ENCODE measurements at regions not wholly inside any gene's neighbourhood (a gene's known extent, or its start where the extent isn't known, plus 50 kb on each side); places are given as distances from the start of the nearest gene placed in this dataset.

- Histone ChIP-seq H3K27ac (ENCODE audit: extremely low read depth, low read depth, low read length) (no peak overlapping the region), H3K9me1 (ENCODE audit: control insufficient read depth, insufficient read depth, low read length) (no peaks in the 10 kb centered on the region), H3K79me2 (ENCODE audit: control insufficient read depth, insufficient read depth, low read length) (no peaks in the 10 kb centered on the region), H3K27me3 (ENCODE audit: control insufficient read depth in 2 of 2, insufficient read depth in 2 of 2, low read length in 2 of 2) (peaks cover 41 to 42% of the 10 kb centered on the region in 2 experiments), H3K9me3 (replicated peaks; ENCODE audit: control insufficient read depth, insufficient read depth, low read depth, low read length) (no peaks in the 10 kb centered on the region), H3K9ac (ENCODE audit: insufficient read depth in 1 of 2, low read depth in 2 of 2, low read length in 2 of 2) (no peak overlapping the region), H2AFZ (ENCODE audit: low read depth, low read length) (no peak overlapping the region), H3K36me3 (ENCODE audit: control insufficient read depth, insufficient read depth, low read length) (no peaks in the 10 kb centered on the region), H3K4me1 (replicated peaks in 1 of 2; ENCODE audit: control insufficient read depth in 2 of 2, insufficient read depth in 2 of 2, low read length in 2 of 2) (no peaks in the 10 kb centered on the region), H3K4me2 (ENCODE audit: insufficient read depth, low read length) (no peak overlapping the region), H3K4me3 (no peak overlapping the region), H4K20me1 (replicated peaks; ENCODE audit: control insufficient read depth, insufficient read depth, low read length) (no peaks in the 10 kb centered on the region)
- no peak for ATAC-seq
- in situ Hi-C loops (cut with MboI), result no loop called here
- 0% methylated on average over 3 of the region's 3 CpGs for WGBS (ENCODE audit: insufficient coverage, low coverage, missing lambda C conversion rate)
- DNase-seq (ENCODE audit: extremely low read depth in 1 of 4, low spot score in 3 of 4), result no peak
- intact Hi-C loops (cut with micrococcal nuclease), result no loop called here
- no peak for FAIRE-seq
- ChIA-PET CTCF (ENCODE audit: low intra/inter-chr PET ratio) (no interaction called here), POLR2A (no interaction called here)
- BruUV-seq (replicated peaks), result no TSS peak
- TF ChIP-seq DLX4 (CRISPR knock-in tag; IDR thresholded peaks at IDR 0.05) (no peak), OTX1 (CRISPR knock-in tag; IDR thresholded peaks at IDR 0.05) (no peak), EP400 (IDR thresholded peaks at IDR 0.05) (no peak), HMGXB4 (CRISPR knock-in tag; IDR thresholded peaks at IDR 0.05) (no peak), NFATC3 (IDR thresholded peaks at IDR 0.05) (no peak), ZBTB2 (IDR thresholded peaks at IDR 0.05) (no peak), E2F8 (IDR thresholded peaks at IDR 0.05; ENCODE audit: low read depth, partially characterized antibody) (no peak)
- TF ChIP-seq, protein P1, sequence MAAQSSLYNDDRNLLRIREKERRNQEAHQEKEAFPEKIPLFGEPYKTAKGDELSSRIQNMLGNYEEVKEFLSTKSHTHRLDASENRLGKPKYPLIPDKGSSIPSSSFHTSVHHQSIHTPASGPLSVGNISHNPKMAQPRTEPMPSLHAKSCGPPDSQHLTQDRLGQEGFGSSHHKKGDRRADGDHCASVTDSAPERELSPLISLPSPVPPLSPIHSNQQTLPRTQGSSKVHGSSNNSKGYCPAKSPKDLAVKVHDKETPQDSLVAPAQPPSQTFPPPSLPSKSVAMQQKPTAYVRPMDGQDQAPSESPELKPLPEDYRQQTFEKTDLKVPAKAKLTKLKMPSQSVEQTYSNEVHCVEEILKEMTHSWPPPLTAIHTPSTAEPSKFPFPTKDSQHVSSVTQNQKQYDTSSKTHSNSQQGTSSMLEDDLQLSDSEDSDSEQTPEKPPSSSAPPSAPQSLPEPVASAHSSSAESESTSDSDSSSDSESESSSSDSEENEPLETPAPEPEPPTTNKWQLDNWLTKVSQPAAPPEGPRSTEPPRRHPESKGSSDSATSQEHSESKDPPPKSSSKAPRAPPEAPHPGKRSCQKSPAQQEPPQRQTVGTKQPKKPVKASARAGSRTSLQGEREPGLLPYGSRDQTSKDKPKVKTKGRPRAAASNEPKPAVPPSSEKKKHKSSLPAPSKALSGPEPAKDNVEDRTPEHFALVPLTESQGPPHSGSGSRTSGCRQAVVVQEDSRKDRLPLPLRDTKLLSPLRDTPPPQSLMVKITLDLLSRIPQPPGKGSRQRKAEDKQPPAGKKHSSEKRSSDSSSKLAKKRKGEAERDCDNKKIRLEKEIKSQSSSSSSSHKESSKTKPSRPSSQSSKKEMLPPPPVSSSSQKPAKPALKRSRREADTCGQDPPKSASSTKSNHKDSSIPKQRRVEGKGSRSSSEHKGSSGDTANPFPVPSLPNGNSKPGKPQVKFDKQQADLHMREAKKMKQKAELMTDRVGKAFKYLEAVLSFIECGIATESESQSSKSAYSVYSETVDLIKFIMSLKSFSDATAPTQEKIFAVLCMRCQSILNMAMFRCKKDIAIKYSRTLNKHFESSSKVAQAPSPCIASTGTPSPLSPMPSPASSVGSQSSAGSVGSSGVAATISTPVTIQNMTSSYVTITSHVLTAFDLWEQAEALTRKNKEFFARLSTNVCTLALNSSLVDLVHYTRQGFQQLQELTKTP (IDR thresholded peaks at IDR 0.05; ENCODE audit: low read depth in 1 of 2, partially characterized antibody in 2 of 2), result no peak
- TF ChIP-seq, protein P2, sequence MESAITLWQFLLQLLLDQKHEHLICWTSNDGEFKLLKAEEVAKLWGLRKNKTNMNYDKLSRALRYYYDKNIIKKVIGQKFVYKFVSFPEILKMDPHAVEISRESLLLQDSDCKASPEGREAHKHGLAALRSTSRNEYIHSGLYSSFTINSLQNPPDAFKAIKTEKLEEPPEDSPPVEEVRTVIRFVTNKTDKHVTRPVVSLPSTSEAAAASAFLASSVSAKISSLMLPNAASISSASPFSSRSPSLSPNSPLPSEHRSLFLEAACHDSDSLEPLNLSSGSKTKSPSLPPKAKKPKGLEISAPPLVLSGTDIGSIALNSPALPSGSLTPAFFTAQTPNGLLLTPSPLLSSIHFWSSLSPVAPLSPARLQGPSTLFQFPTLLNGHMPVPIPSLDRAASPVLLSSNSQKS (CRISPR knock-in tag; IDR thresholded peaks at IDR 0.05), result no peak
- TF ChIP-seq, protein P3, sequence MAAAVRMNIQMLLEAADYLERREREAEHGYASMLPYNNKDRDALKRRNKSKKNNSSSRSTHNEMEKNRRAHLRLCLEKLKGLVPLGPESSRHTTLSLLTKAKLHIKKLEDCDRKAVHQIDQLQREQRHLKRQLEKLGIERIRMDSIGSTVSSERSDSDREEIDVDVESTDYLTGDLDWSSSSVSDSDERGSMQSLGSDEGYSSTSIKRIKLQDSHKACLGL (CRISPR knock-in tag; IDR thresholded peaks at IDR 0.05; ENCODE audit: borderline replicate concordance, poor library complexity, severe bottlenecking), result no peak
Measured at GRCh38 chr10:6322805-6323204, 120.1 kb downstream of the PFKFB3 start.
